ENCODE measurements at regions not wholly inside any gene's neighbourhood (a gene's known extent, or its start where the extent isn't known, plus 50 kb on each side); places are given as distances from the start of the nearest gene placed in this dataset.

DNA sequence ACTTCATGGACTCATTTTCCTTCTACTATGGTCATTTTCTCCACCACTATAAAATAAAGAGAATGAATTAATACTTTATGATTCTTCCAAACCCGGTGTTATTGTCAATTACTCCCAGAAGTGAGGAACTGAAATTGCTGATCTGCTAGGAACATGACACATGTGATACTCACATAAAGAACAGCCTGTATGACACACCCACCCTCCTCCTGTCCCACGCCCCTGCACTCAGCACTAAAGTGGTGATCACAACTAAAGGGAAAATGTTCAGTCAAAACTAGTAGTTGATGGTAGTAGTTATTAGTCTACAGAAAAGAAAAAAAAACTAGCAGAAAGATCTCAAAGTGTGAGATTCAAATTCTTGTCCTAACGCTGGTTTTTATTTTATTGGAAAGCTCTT, 1508.3 kb downstream of the RAPGEF2 start:
- TF ChIP-seq GATA3 (IDR thresholded peaks at IDR 0.05; ENCODE audit: low read depth, low read length) (no peak), GATA2 (IDR thresholded peaks at IDR 0.05; ENCODE audit: low read depth, low read length) (no peak)
